Karpas-422 (cell line): ENCODE measurements at regions not wholly inside any gene's neighbourhood (a gene's known extent, or its start where the extent isn't known, plus 50 kb on each side); places are given as distances from the start of the nearest gene placed in this dataset.

Experiments
- DNase-seq: peaks from one replicate; pipeline ENCODE4 v3.0.0-alpha.2; 2015
- H2AFZ ChIP-seq: fragments of 200-600 bp; sonication (generic); 2 replicates; pipeline ENCODE4 v1.6.1; 2014; ENCODE audit warnings: antibody characterized with exemption, low read length, mixed read lengths
- H3K27ac ChIP-seq: fragments of 200-600 bp; sonication (generic); 2 replicates; pipeline ENCODE4 v1.5.1; 2014; ENCODE audit warnings: mild to moderate bottlenecking, low read length, moderate library complexity
- H3K27me3 ChIP-seq: fragments of 200-600 bp; sonication (generic); 2 replicates; pipeline ENCODE4 v1.6.1; 2014; ENCODE audit warnings: low read length, mixed read lengths
- H3K36me3 ChIP-seq: fragments of 200-600 bp; sonication (generic); 2 replicates; pipeline ENCODE4 v1.6.1; 2014; ENCODE audit warnings: low read length, mixed read lengths; ENCODE audit not compliant: insufficient read depth
- H3K4me1 ChIP-seq: fragments of 200-600 bp; sonication (generic); 2 replicates; pipeline ENCODE4 v1.6.1; 2014; ENCODE audit warnings: mild to moderate bottlenecking, low read length, mixed read lengths
- H3K4me2 ChIP-seq: fragments of 200-600 bp; sonication (generic); 2 replicates; pipeline ENCODE4 v1.6.1; 2014; ENCODE audit warnings: low read length, low read depth, mild to moderate bottlenecking; ENCODE audit not compliant: poor library complexity, severe bottlenecking
- H3K4me3 ChIP-seq: fragments of 200-600 bp; sonication (generic); 2 replicates; pipeline ENCODE4 v1.5.1; 2014; ENCODE audit warnings: mild to moderate bottlenecking, antibody characterized with exemption, low read length, mixed read lengths
- H3K79me2 ChIP-seq: fragments of 200-600 bp; sonication (generic); 2 replicates; pipeline ENCODE4 v1.6.1; 2014; ENCODE audit warnings: mild to moderate bottlenecking, low read length, mixed read lengths
- H3K9ac ChIP-seq: fragments of 200-600 bp; sonication (generic); 2 replicates; pipeline ENCODE4 v1.6.0; 2014; ENCODE audit warnings: low read length
- H3K9me2 ChIP-seq: fragments of 200-600 bp; sonication (generic), shearing (Covaris generic); replicated peaks from 2 replicates; pipeline ENCODE4 v1.6.0; 2014; ENCODE audit warnings: mild to moderate bottlenecking, low read length, moderate library complexity; ENCODE audit not compliant: insufficient read depth
- H3K9me3 ChIP-seq: fragments of 300-700, 200-600 bp; sonication (generic); 2 replicates; pipeline ENCODE4 v1.6.1; 2014; ENCODE audit warnings: low read length, mixed read lengths
- H4K20me1 ChIP-seq: fragments of 200-600 bp; sonication (generic); 2 replicates; pipeline ENCODE4 v1.6.1; 2014; ENCODE audit warnings: mild to moderate bottlenecking, antibody characterized with exemption, low read length, low read depth; ENCODE audit not compliant: insufficient read depth

GRCh38 chr15:25556136-25556535 lies 117.3 kb upstream of the UBE3A start:
- H2AFZ ChIP-seq = no peak overlapping the region
- no peak overlapping the region for H3K27ac ChIP-seq
- peaks cover 26% of the 10 kb centered on the region for H3K9me3 ChIP-seq
- H3K4me1 ChIP-seq = no peaks in the 10 kb centered on the region
- DNase-seq = no peak
- H3K4me3 ChIP-seq = no peak overlapping the region
- no peak overlapping the region for H3K9ac ChIP-seq
- H3K36me3 ChIP-seq = no peaks in the 10 kb centered on the region
- H4K20me1 ChIP-seq = no peaks in the 10 kb centered on the region
- H3K79me2 ChIP-seq = no peaks in the 10 kb centered on the region
- H3K9me2 ChIP-seq = no peaks in the 10 kb centered on the region
- H3K4me2 ChIP-seq = no peak overlapping the region
- H3K27me3 ChIP-seq = no peaks in the 10 kb centered on the region

GRCh38 chr15:25554640-25555039 lies 115.8 kb upstream of the UBE3A start:
- Histone ChIP-seq H3K9ac (no peak overlapping the region), H2AFZ (no peak overlapping the region)
- DNase-seq = no peak

GRCh38 chr15:25548600-25548999 lies 109.8 kb upstream of the UBE3A start:
- no peaks in the 10 kb centered on the region for H4K20me1 ChIP-seq
- DNase-seq = no peak
- peaks cover 18% of the 10 kb centered on the region for H3K9me3 ChIP-seq
- no peaks in the 10 kb centered on the region for H3K4me1 ChIP-seq
- H3K4me3 ChIP-seq = no peak overlapping the region
- no peak overlapping the region for H3K9ac ChIP-seq
- H3K27ac ChIP-seq = no peak overlapping the region
- H3K4me2 ChIP-seq = no peak overlapping the region
- H3K79me2 ChIP-seq = no peaks in the 10 kb centered on the region
- H3K9me2 ChIP-seq = no peaks in the 10 kb centered on the region
- H2AFZ ChIP-seq = no peak overlapping the region
- H3K36me3 ChIP-seq = no peaks in the 10 kb centered on the region
- no peaks in the 10 kb centered on the region for H3K27me3 ChIP-seq

More at GRCh38 chr15:25554640-25555039, 115.8 kb upstream of the UBE3A start:
- Histone ChIP-seq H3K36me3 (no peaks in the 10 kb centered on the region), H4K20me1 (no peaks in the 10 kb centered on the region), H3K9me3 (peaks cover 20% of the 10 kb centered on the region), H3K4me3 (no peak overlapping the region), H3K4me1 (no peaks in the 10 kb centered on the region), H3K9me2 (no peaks in the 10 kb centered on the region), H3K79me2 (no peaks in the 10 kb centered on the region), H3K27me3 (no peaks in the 10 kb centered on the region), H3K27ac (no peak overlapping the region), H3K4me2 (no peak overlapping the region)

GRCh38 chr15:25545889-25546288 lies 107.1 kb upstream of the UBE3A start:
- no peaks in the 10 kb centered on the region for H3K36me3 ChIP-seq

GRCh38 chr15:25545017-25545416 lies 106.2 kb upstream of the UBE3A start:
- no peak for DNase-seq
- Histone ChIP-seq H3K27me3 (no peaks in the 10 kb centered on the region), H3K27ac (no peak overlapping the region), H3K36me3 (no peaks in the 10 kb centered on the region), H3K9ac (no peak overlapping the region), H3K9me3 (peaks cover 18% of the 10 kb centered on the region), H3K9me2 (no peaks in the 10 kb centered on the region), H3K4me1 (no peaks in the 10 kb centered on the region), H2AFZ (no peak overlapping the region), H4K20me1 (no peaks in the 10 kb centered on the region), H3K79me2 (no peaks in the 10 kb centered on the region), H3K4me3 (no peak overlapping the region), H3K4me2 (no peak overlapping the region)

More at GRCh38 chr15:25545889-25546288, 107.1 kb upstream of the UBE3A start:
- Histone ChIP-seq H3K4me1 (no peaks in the 10 kb centered on the region), H2AFZ (no peak overlapping the region), H3K27ac (no peak overlapping the region), H4K20me1 (no peaks in the 10 kb centered on the region), H3K9me3 (peaks cover 18% of the 10 kb centered on the region), H3K9me2 (no peaks in the 10 kb centered on the region), H3K27me3 (no peaks in the 10 kb centered on the region), H3K4me3 (no peak overlapping the region), H3K9ac (no peak overlapping the region), H3K4me2 (no peak overlapping the region), H3K79me2 (no peaks in the 10 kb centered on the region)
- DNase-seq = no peak

GRCh38 chr15:25544076-25544475 lies 105.3 kb upstream of the UBE3A start:
- Histone ChIP-seq H3K79me2 (no peaks in the 10 kb centered on the region), H4K20me1 (no peaks in the 10 kb centered on the region), H3K9ac (no peak overlapping the region), H3K36me3 (no peaks in the 10 kb centered on the region), H2AFZ (no peak overlapping the region), H3K4me2 (no peak overlapping the region), H3K27ac (no peak overlapping the region), H3K4me1 (no peaks in the 10 kb centered on the region), H3K9me3 (peaks cover 18% of the 10 kb centered on the region), H3K27me3 (no peaks in the 10 kb centered on the region), H3K4me3 (no peak overlapping the region), H3K9me2 (no peaks in the 10 kb centered on the region)
- DNase-seq = no peak

- Histone ChIP-seq H3K4me2 (no peak overlapping the region), H3K79me2 (no peaks in the 10 kb centered on the region), H3K9me2 (no peaks in the 10 kb centered on the region), H4K20me1 (no peaks in the 10 kb centered on the region), H3K4me1 (no peaks in the 10 kb centered on the region), H3K27me3 (no peaks in the 10 kb centered on the region), H3K36me3 (no peaks in the 10 kb centered on the region), H3K4me3 (no peak overlapping the region), H3K9ac (no peak overlapping the region), H3K27ac (no peak overlapping the region), H2AFZ (no peak overlapping the region), H3K9me3 (peaks cover 11% of the 10 kb centered on the region)
- no peak for DNase-seq
Observed at GRCh38 chr15:25543196-25543595, 104.4 kb upstream of the UBE3A start.

GRCh38 chr15:25541228-25541627 lies 102.4 kb upstream of the UBE3A start:
- Histone ChIP-seq H3K36me3 (no peaks in the 10 kb centered on the region), H3K4me2 (no peak overlapping the region), H3K27ac (no peak overlapping the region), H3K9me3 (peaks cover 12% of the 10 kb centered on the region), H3K79me2 (no peaks in the 10 kb centered on the region), H3K4me1 (no peaks in the 10 kb centered on the region), H4K20me1 (no peaks in the 10 kb centered on the region), H3K4me3 (no peak overlapping the region), H3K27me3 (no peaks in the 10 kb centered on the region), H3K9me2 (no peaks in the 10 kb centered on the region), H2AFZ (no peak overlapping the region), H3K9ac (no peak overlapping the region)
- no peak for DNase-seq
